ENCODE measurements at regions not wholly inside any gene's neighbourhood (a gene's known extent, or its start where the extent isn't known, plus 50 kb on each side); places are given as distances from the start of the nearest gene placed in this dataset.

DNA sequence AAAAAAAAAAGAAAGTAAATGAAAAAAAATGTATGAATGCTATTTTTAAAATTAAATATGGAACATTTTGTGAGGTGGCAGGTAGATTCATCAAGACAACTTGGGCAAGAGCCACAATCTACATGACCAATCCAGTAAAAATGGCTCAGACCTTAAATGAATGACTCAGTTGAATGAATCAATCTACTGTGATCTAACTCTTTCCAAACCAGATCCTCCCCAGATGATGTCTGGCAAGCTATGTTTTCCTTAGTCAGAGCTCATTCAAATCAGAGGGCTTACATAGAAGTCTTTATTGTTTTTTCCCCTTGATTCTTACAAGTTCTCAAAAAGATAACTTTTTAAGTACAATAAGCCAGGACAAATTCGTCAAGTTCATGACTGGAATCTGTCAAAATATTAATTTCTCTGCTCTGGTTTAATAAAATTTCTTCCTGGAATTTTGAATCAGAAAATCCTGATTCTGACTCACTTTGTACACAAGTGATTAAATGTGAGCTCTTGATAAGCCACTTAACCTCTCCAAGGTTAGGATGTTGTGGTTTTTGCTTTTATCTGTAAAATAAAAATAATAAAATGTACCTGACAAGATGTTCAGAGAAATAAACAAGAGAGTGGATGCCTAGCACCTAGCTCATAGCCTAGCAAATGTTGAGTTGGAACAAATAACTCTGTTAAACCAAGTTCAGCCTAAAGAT lies 105.6 kb upstream of the SMIM31 start:
- TF ChIP-seq, protein P1, sequence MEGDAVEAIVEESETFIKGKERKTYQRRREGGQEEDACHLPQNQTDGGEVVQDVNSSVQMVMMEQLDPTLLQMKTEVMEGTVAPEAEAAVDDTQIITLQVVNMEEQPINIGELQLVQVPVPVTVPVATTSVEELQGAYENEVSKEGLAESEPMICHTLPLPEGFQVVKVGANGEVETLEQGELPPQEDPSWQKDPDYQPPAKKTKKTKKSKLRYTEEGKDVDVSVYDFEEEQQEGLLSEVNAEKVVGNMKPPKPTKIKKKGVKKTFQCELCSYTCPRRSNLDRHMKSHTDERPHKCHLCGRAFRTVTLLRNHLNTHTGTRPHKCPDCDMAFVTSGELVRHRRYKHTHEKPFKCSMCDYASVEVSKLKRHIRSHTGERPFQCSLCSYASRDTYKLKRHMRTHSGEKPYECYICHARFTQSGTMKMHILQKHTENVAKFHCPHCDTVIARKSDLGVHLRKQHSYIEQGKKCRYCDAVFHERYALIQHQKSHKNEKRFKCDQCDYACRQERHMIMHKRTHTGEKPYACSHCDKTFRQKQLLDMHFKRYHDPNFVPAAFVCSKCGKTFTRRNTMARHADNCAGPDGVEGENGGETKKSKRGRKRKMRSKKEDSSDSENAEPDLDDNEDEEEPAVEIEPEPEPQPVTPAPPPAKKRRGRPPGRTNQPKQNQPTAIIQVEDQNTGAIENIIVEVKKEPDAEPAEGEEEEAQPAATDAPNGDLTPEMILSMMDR (IDR thresholded peaks at IDR 0.05) = no peak
- TF ChIP-seq POLR2A (IDR thresholded peaks at IDR 0.05) = no peak
